ENCODE measurements at regions not wholly inside any gene's neighbourhood (a gene's known extent, or its start where the extent isn't known, plus 50 kb on each side); places are given as distances from the start of the nearest gene placed in this dataset.

GRCh38 chr4:81881855-81882621, 410.3 kb upstream of the RASGEF1B start:
- DNase-seq (ENCODE audit: low read depth), result no peak

GRCh38 chr4:81876106-81876505, 404.4 kb upstream of the RASGEF1B start:
- DNase-seq (ENCODE audit: low read depth), result no peak

GRCh38 chr4:81874661-81875515, 403.2 kb upstream of the RASGEF1B start:
- no peak for DNase-seq (ENCODE audit: low read depth)

GRCh38 chr4:81870275-81870674, 398.6 kb upstream of the RASGEF1B start:
- no peak for DNase-seq (ENCODE audit: low read depth)

GRCh38 chr4:81860111-81860510, 388.4 kb upstream of the RASGEF1B start:
- no peak for DNase-seq (ENCODE audit: low read depth)

GRCh38 chr4:81854406-81854805, 382.7 kb upstream of the RASGEF1B start:
- DNase-seq (ENCODE audit: low read depth), result no peak

GRCh38 chr4:81852031-81852715, 380.5 kb upstream of the RASGEF1B start:
- no peak for DNase-seq (ENCODE audit: low read depth)

- DNase-seq (ENCODE audit: low read depth), result no peak
Observed at GRCh38 chr4:81850701-81851100, 379.0 kb upstream of the RASGEF1B start.

- no peak for DNase-seq (ENCODE audit: low read depth)
Observed at GRCh38 chr4:81845761-81846160, 374.1 kb upstream of the RASGEF1B start.

- no peak for DNase-seq (ENCODE audit: low read depth)
Observed at GRCh38 chr4:81845273-81845672, 373.6 kb upstream of the RASGEF1B start.

GRCh38 chr4:81844717-81845116, 373.0 kb upstream of the RASGEF1B start:
- DNase-seq (ENCODE audit: low read depth), result peak; percentile 24

GRCh38 chr4:81839347-81840042, 367.8 kb upstream of the RASGEF1B start:
- DNase-seq (ENCODE audit: low read depth), result no peak

- no peak for DNase-seq (ENCODE audit: low read depth)
Observed at GRCh38 chr4:81838586-81838985, 366.9 kb upstream of the RASGEF1B start.

GRCh38 chr4:81836716-81837115, 365.0 kb upstream of the RASGEF1B start:
- no peak for DNase-seq (ENCODE audit: low read depth)

GRCh38 chr4:81833576-81833975, 361.9 kb upstream of the RASGEF1B start:
- DNase-seq (ENCODE audit: low read depth), result no peak

GRCh38 chr4:81828991-81829390, 357.3 kb upstream of the RASGEF1B start:
- DNase-seq (ENCODE audit: low read depth), result no peak

GRCh38 chr4:81827577-81828202, 356.0 kb upstream of the RASGEF1B start:
- no peak for DNase-seq (ENCODE audit: low read depth)

- no peak for DNase-seq (ENCODE audit: low read depth)
Observed at GRCh38 chr4:81826817-81827424, 355.2 kb upstream of the RASGEF1B start.

GRCh38 chr4:81826335-81826734, 354.6 kb upstream of the RASGEF1B start:
- no peak for DNase-seq (ENCODE audit: low read depth)

- DNase-seq (ENCODE audit: low read depth), result no peak
Observed at GRCh38 chr4:81818385-81818920, 346.7 kb upstream of the RASGEF1B start.

All from T-helper 22 cell (primary cell).